ENCODE measurements at regions not wholly inside any gene's neighbourhood (a gene's known extent, or its start where the extent isn't known, plus 50 kb on each side); places are given as distances from the start of the nearest gene placed in this dataset.
A peak's percentile ranks its signal among the peaks of the same experiment; 100 is the strongest.

- DNase-seq (ENCODE audit: insufficient read length, low spot score) (no peak), FAIRE-seq (no peak)
- peak; percentile 70 for TF ChIP-seq CTCF (IDR thresholded peaks at IDR 0.05; ENCODE audit: insufficient read depth, missing control alignments)
Measured at GRCh38 chr4:110970642-110971041, 347.8 kb upstream of the PITX2 start.

GRCh38 chr4:110975338-110975737, 352.5 kb upstream of the PITX2 start:
- FAIRE-seq (no peak), DNase-seq (ENCODE audit: insufficient read length, low spot score) (no peak)
- no peak for TF ChIP-seq CTCF (IDR thresholded peaks at IDR 0.05; ENCODE audit: insufficient read depth, missing control alignments)

GRCh38 chr4:110977554-110977953, 354.7 kb upstream of the PITX2 start:
- FAIRE-seq (no peak), DNase-seq (ENCODE audit: insufficient read length, low spot score) (no peak)
- TF ChIP-seq CTCF (IDR thresholded peaks at IDR 0.05; ENCODE audit: insufficient read depth, missing control alignments): no peak

- no peak for DNase-seq (ENCODE audit: insufficient read length, low spot score)
- FAIRE-seq: no peak
- no peak for TF ChIP-seq CTCF (IDR thresholded peaks at IDR 0.05; ENCODE audit: insufficient read depth, missing control alignments)
Measured at GRCh38 chr4:110978761-110979160, 355.9 kb upstream of the PITX2 start.

- FAIRE-seq (no peak), DNase-seq (ENCODE audit: insufficient read length, low spot score) (no peak)
Measured at GRCh38 chr4:110982486-110982885, 359.6 kb upstream of the PITX2 start.

GRCh38 chr4:110988722-110989121, 365.8 kb upstream of the PITX2 start:
- FAIRE-seq: no peak
- no peak for TF ChIP-seq CTCF (IDR thresholded peaks at IDR 0.05; ENCODE audit: insufficient read depth, missing control alignments)
- DNase-seq (ENCODE audit: insufficient read length, low spot score): no peak

More at GRCh38 chr4:110982486-110982885, 359.6 kb upstream of the PITX2 start:
- no peak for TF ChIP-seq CTCF (IDR thresholded peaks at IDR 0.05; ENCODE audit: insufficient read depth, missing control alignments)

GRCh38 chr4:110989125-110989524, 366.2 kb upstream of the PITX2 start:
- FAIRE-seq: no peak
- TF ChIP-seq CTCF (IDR thresholded peaks at IDR 0.05; ENCODE audit: insufficient read depth, missing control alignments): no peak
- DNase-seq (ENCODE audit: insufficient read length, low spot score): no peak
